ENCODE measurements at regions not wholly inside any gene's neighbourhood (a gene's known extent, or its start where the extent isn't known, plus 50 kb on each side); places are given as distances from the start of the nearest gene placed in this dataset.

DNA sequence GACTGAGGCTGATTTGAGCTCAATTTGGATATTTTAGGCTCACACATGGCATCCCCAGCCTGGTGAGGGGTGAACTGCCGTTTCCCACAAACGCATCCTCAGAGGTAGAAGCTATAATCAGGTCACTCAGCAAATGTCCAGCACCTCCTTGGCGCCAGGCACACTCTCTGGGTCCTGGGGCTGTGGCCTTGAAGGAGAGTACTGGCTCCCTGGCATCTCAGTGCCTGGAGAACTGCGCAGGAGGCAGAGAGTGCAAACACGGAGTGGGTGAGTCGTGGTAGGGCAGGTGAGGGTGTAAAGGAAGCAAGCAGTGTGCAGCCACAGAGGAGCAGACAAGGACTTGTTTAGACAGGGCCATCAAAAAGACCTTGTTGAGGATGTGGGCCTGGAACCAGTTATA, 224.0 kb upstream of the ZNF32 start:
- intact Hi-C loops (cut with DNase I) = no loop called here
- Histone ChIP-seq H3K9me3 (no peaks in the 10 kb centered on the region), H3K27ac (no peak overlapping the region), H3K36me3 (no peaks in the 10 kb centered on the region), H3K27me3 (replicated peaks; ENCODE audit: insufficient read depth) (no peaks in the 10 kb centered on the region), H3K4me1 (replicated peaks) (no peaks in the 10 kb centered on the region), H3K4me3 (no peak overlapping the region)
- TF ChIP-seq, protein P1, sequence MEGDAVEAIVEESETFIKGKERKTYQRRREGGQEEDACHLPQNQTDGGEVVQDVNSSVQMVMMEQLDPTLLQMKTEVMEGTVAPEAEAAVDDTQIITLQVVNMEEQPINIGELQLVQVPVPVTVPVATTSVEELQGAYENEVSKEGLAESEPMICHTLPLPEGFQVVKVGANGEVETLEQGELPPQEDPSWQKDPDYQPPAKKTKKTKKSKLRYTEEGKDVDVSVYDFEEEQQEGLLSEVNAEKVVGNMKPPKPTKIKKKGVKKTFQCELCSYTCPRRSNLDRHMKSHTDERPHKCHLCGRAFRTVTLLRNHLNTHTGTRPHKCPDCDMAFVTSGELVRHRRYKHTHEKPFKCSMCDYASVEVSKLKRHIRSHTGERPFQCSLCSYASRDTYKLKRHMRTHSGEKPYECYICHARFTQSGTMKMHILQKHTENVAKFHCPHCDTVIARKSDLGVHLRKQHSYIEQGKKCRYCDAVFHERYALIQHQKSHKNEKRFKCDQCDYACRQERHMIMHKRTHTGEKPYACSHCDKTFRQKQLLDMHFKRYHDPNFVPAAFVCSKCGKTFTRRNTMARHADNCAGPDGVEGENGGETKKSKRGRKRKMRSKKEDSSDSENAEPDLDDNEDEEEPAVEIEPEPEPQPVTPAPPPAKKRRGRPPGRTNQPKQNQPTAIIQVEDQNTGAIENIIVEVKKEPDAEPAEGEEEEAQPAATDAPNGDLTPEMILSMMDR (IDR thresholded peaks at IDR 0.05) = no peak
- TF ChIP-seq POLR2A (IDR thresholded peaks at IDR 0.05) (no peak), POLR2AphosphoS5 (IDR thresholded peaks at IDR 0.05) (no peak)
- 93% methylated on average over 6 of the region's 6 CpGs for WGBS
- DNase-seq (ENCODE audit: low spot score) = no peak

DNA sequence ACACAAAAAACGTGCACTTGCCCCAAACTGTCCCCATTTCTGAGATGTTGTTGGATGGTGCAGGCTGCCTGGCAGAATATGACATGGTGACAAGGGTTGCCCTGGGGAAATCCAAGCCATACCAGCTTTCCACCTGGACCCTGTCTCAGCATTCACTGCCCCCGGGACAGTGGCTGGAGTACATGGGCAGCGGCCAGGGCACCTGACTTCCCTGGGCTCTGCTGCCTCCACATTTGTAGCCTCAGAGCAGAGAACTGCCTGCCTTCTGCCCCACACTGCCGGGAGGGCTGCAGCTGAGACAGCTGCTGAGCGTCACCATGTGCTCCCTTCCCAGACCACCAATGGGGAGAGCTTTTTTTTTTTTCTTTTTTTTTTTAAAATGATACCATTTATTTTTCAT, 222.9 kb upstream of the ZNF32 start:
- intact Hi-C loops (cut with DNase I) = no loop called here
- DNase-seq (ENCODE audit: low spot score) = no peak
- Histone ChIP-seq H3K27ac (no peak overlapping the region), H3K4me3 (no peak overlapping the region), H3K9me3 (no peaks in the 10 kb centered on the region), H3K4me1 (replicated peaks) (no peaks in the 10 kb centered on the region), H3K36me3 (no peaks in the 10 kb centered on the region), H3K27me3 (replicated peaks; ENCODE audit: insufficient read depth) (no peaks in the 10 kb centered on the region)
- TF ChIP-seq, protein P1 (IDR thresholded peaks at IDR 0.05) = no peak
- TF ChIP-seq POLR2A (IDR thresholded peaks at IDR 0.05) = no peak
- no peak for TF ChIP-seq POLR2AphosphoS5 (IDR thresholded peaks at IDR 0.05)
- 89% methylated on average over 5 of the region's 5 CpGs for WGBS

- DNase-seq (ENCODE audit: low spot score) = no peak
- H3K27ac ChIP-seq = no peak overlapping the region
- no peak for TF ChIP-seq POLR2A (IDR thresholded peaks at IDR 0.05)
- TF ChIP-seq POLR2AphosphoS5 (IDR thresholded peaks at IDR 0.05) = no peak
- TF ChIP-seq, protein P1 (IDR thresholded peaks at IDR 0.05) = no peak
- H3K4me3 ChIP-seq = no peak overlapping the region
- H3K27me3 ChIP-seq (replicated peaks; ENCODE audit: insufficient read depth) = no peaks in the 10 kb centered on the region
- no peaks in the 10 kb centered on the region for H3K9me3 ChIP-seq
- no peaks in the 10 kb centered on the region for H3K36me3 ChIP-seq
- 70% methylated on average over 12 of the region's 12 CpGs for WGBS
- H3K4me1 ChIP-seq (replicated peaks) = no peaks in the 10 kb centered on the region
- intact Hi-C loops (cut with DNase I) = no loop called here
Measured at GRCh38 chr10:43870968-43871439, 222.3 kb upstream of the ZNF32 start.

GRCh38 chr10:43869669-43870322, 221.1 kb upstream of the ZNF32 start:
- WGBS = 97% methylated on average over 8 of the region's 8 CpGs
- no peak overlapping the region for H3K27ac ChIP-seq
- no peaks in the 10 kb centered on the region for H3K36me3 ChIP-seq
- H3K9me3 ChIP-seq = no peaks in the 10 kb centered on the region
- TF ChIP-seq POLR2A (IDR thresholded peaks at IDR 0.05) = no peak
- no peak for TF ChIP-seq POLR2AphosphoS5 (IDR thresholded peaks at IDR 0.05)
- TF ChIP-seq, protein P1 (IDR thresholded peaks at IDR 0.05) = no peak
- no peaks in the 10 kb centered on the region for H3K27me3 ChIP-seq (replicated peaks; ENCODE audit: insufficient read depth)
- DNase-seq (ENCODE audit: low spot score) = no peak
- no peaks in the 10 kb centered on the region for H3K4me1 ChIP-seq (replicated peaks)
- intact Hi-C loops (cut with DNase I) = no loop called here
- no peak overlapping the region for H3K4me3 ChIP-seq

DNA sequence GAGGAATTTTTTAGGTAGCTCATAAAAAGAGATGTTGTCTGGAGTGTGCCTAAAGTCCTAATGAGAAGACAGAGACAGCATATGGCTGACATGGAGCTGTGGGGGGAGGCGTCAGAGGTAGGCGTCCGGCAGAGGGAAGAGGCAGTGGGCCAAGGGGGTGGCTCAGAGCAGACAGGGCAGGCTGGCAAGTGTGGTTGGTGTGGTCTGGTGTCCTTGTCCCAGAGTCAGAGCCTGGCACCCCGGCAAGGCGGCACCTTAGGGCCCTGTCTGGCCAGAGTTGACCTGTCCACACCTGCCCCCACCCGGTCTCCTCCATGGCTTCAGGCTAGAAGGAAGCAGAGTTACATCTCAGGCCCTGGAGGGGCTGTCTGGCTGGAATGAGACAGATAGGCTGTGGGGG, 220.3 kb upstream of the ZNF32 start:
- no peaks in the 10 kb centered on the region for H3K36me3 ChIP-seq
- intact Hi-C loops (cut with DNase I) = no loop called here
- H3K4me3 ChIP-seq = no peak overlapping the region
- TF ChIP-seq POLR2A (IDR thresholded peaks at IDR 0.05) = no peak
- TF ChIP-seq, protein P1 (IDR thresholded peaks at IDR 0.05) = no peak
- TF ChIP-seq POLR2AphosphoS5 (IDR thresholded peaks at IDR 0.05) = no peak
- no peaks in the 10 kb centered on the region for H3K27me3 ChIP-seq (replicated peaks; ENCODE audit: insufficient read depth)
- WGBS = 90% methylated on average over 4 of the region's 6 CpGs
- no peaks in the 10 kb centered on the region for H3K9me3 ChIP-seq
- no peak overlapping the region for H3K27ac ChIP-seq
- no peak for DNase-seq (ENCODE audit: low spot score)
- no peaks in the 10 kb centered on the region for H3K4me1 ChIP-seq (replicated peaks)
